ENCODE measurements at regions not wholly inside any gene's neighbourhood (a gene's known extent, or its start where the extent isn't known, plus 50 kb on each side); places are given as distances from the start of the nearest gene placed in this dataset.

- no peak for TF ChIP-seq CTCF (IDR thresholded peaks at IDR 0.05)
- POLR2A ChIA-PET, result no interaction called here
- no peaks in the 10 kb centered on the region for H3K4me1 Mint-ChIP-seq
- H3K9me3 Mint-ChIP-seq, result no peaks in the 10 kb centered on the region
- no peaks in the 10 kb centered on the region for H3K36me3 Mint-ChIP-seq (ENCODE audit: low read depth)
- intact Hi-C loops (cut with micrococcal nuclease), result no loop called here
- H3K27ac Mint-ChIP-seq, result no peak overlapping the region
- DNase-seq, result no peak
- H3K27me3 Mint-ChIP-seq, result peaks cover 47% of the 10 kb centered on the region
- CTCF ChIA-PET, result no interaction called here
- ATAC-seq (ENCODE audit: low read depth), result no peak
- no peak overlapping the region for H3K4me3 Mint-ChIP-seq
These were observed 80.9 kb upstream of the ZC3H12A start for GRCh38 chr1:37393173-37394120.

GRCh38 chr1:37394574-37395464, 79.6 kb upstream of the ZC3H12A start:
- no peak overlapping the region for H3K27ac Mint-ChIP-seq
- H3K4me3 Mint-ChIP-seq, result no peak overlapping the region
- H3K27me3 Mint-ChIP-seq, result peaks cover 45% of the 10 kb centered on the region
- ChIA-PET CTCF (no interaction called here), POLR2A (no interaction called here)
- intact Hi-C loops (cut with micrococcal nuclease), result no loop called here
- no peak for TF ChIP-seq CTCF (IDR thresholded peaks at IDR 0.05)
- H3K9me3 Mint-ChIP-seq, result no peaks in the 10 kb centered on the region
- no peaks in the 10 kb centered on the region for H3K36me3 Mint-ChIP-seq (ENCODE audit: low read depth)
- H3K4me1 Mint-ChIP-seq, result no peaks in the 10 kb centered on the region
- DNase-seq, result no peak
- no peak for ATAC-seq (ENCODE audit: low read depth)

GRCh38 chr1:37398096-37398495, 76.3 kb upstream of the ZC3H12A start:
- Mint-ChIP-seq H3K27me3 (peaks cover 34% of the 10 kb centered on the region), H3K4me3 (no peak overlapping the region), H3K36me3 (ENCODE audit: low read depth) (no peaks in the 10 kb centered on the region), H3K9me3 (no peaks in the 10 kb centered on the region), H3K4me1 (no peaks in the 10 kb centered on the region), H3K27ac (no peak overlapping the region)
- CTCF ChIA-PET, result no interaction called here
- TF ChIP-seq CTCF (IDR thresholded peaks at IDR 0.05), result no peak
- intact Hi-C loops (cut with micrococcal nuclease), result no loop called here
- POLR2A ChIA-PET, result no interaction called here
- DNase-seq (no peak), ATAC-seq (ENCODE audit: low read depth) (no peak)

GRCh38 chr1:37399205-37399604, 75.2 kb upstream of the ZC3H12A start:
- H3K36me3 Mint-ChIP-seq (ENCODE audit: low read depth), result no peaks in the 10 kb centered on the region
- TF ChIP-seq CTCF (IDR thresholded peaks at IDR 0.05), result no peak
- H3K27me3 Mint-ChIP-seq, result peaks cover 26% of the 10 kb centered on the region
- no peak overlapping the region for H3K4me3 Mint-ChIP-seq
- CTCF ChIA-PET, result no interaction called here
- H3K27ac Mint-ChIP-seq, result no peak overlapping the region
- no peaks in the 10 kb centered on the region for H3K4me1 Mint-ChIP-seq
- H3K9me3 Mint-ChIP-seq, result no peaks in the 10 kb centered on the region
- POLR2A ChIA-PET, result no interaction called here
- intact Hi-C loops (cut with micrococcal nuclease), result no loop called here
- ATAC-seq (ENCODE audit: low read depth) (no peak), DNase-seq (no peak)

GRCh38 chr1:37399830-37400464, 74.4 kb upstream of the ZC3H12A start:
- Mint-ChIP-seq H3K4me1 (no peaks in the 10 kb centered on the region), H3K9me3 (no peaks in the 10 kb centered on the region), H3K27me3 (peaks cover 22% of the 10 kb centered on the region), H3K36me3 (ENCODE audit: low read depth) (no peaks in the 10 kb centered on the region), H3K4me3 (no peak overlapping the region), H3K27ac (no peak overlapping the region)
- intact Hi-C loops (cut with micrococcal nuclease), result no loop called here
- ChIA-PET POLR2A (no interaction called here), CTCF (no interaction called here)
- TF ChIP-seq CTCF (IDR thresholded peaks at IDR 0.05), result no peak
- DNase-seq (no peak), ATAC-seq (ENCODE audit: low read depth) (no peak)

All from activated B cell treated with CpG ODN at 0.5 μM for 24 hours (primary cell).